Breast epithelium (tissue), 4 donors: ENCODE measurements at regions not wholly inside any gene's neighbourhood (a gene's known extent, or its start where the extent isn't known, plus 50 kb on each side); places are given as distances from the start of the nearest gene placed in this dataset.

Source experiments
- DNase-seq, 2 donors: peaks; one replicate each; pipeline ENCODE4 v3.0.0-alpha.2; 2019; ENCODE audit warnings: low spot score in 2 of 2
- H3K27ac ChIP-seq, 2 donors: fragments of 200-600 bp; sonication (generic) in 1 of 2; one replicate each; pipeline ENCODE4 v1.5.1; 2016 to 2019; ENCODE audit warnings: mild to moderate bottlenecking in 1 of 2
- H3K27me3 ChIP-seq, 2 donors: fragments of 200-600 bp; sonication (generic) in 1 of 2; one replicate each; pipeline versions ENCODE4 v1.5.1 to v1.6.0; 2017 to 2019; ENCODE audit warnings: control low read depth in 1 of 2, mild to moderate bottlenecking in 1 of 2
- H3K36me3 ChIP-seq: fragments of 200-600 bp; one replicate; pipeline ENCODE4 v1.5.1; 2019
- H3K4me1 ChIP-seq, 2 donors: fragments of 200-600 bp; sonication (generic); one replicate each; pipeline ENCODE4 v1.5.1; 2016 to 2019; ENCODE audit warnings: control low read depth in 1 of 2
- H3K4me3 ChIP-seq, 3 donors: fragments of 200-600 bp; sonication (generic); 1 replicate in 2 of 3; 2 replicates in 1 of 3; pipeline ENCODE4 v1.5.1; 2016 to 2019; ENCODE audit warnings: mild to moderate bottlenecking in 3 of 3, moderate library complexity in 2 of 3
- H3K9me3 ChIP-seq, 2 donors: fragments of 200-600 bp; sonication (generic) in 1 of 2; one replicate each; pipeline ENCODE4 v1.5.1; 2016 to 2019; ENCODE audit warnings: control low read depth in 1 of 2
- POLR2A ChIP-seq: fragments of 450-650 bp; IDR thresholded peaks from one replicate; pipeline ENCODE4 v1.6.1; 2016; ENCODE audit warnings: antibody characterized with exemption, mild to moderate bottlenecking, moderate library complexity
- POLR2AphosphoS5 ChIP-seq, 3 donors: sonication (generic); formaldehyde crosslinking; IDR thresholded peaks; one replicate each; pipeline ENCODE4 v1.6.1; 2017; ENCODE audit warnings: antibody characterized with exemption in 3 of 3
- intact Hi-C: fragments of 100-400 bp; cut with DNase I; formaldehyde crosslinking; loops from one replicate; pipeline ENCODE4 v1.15.1; 2023; ENCODE audit warnings: low total_unique reads
- TF ChIP-seq, protein P1 (sequence below), 3 donors: fragments of 450-650 bp; IDR thresholded peaks; one replicate each; pipeline ENCODE4 v1.5.1; 2016 to 2017; ENCODE audit warnings: antibody characterized with exemption in 3 of 3, mild to moderate bottlenecking in 3 of 3, moderate library complexity in 3 of 3

DNA sequence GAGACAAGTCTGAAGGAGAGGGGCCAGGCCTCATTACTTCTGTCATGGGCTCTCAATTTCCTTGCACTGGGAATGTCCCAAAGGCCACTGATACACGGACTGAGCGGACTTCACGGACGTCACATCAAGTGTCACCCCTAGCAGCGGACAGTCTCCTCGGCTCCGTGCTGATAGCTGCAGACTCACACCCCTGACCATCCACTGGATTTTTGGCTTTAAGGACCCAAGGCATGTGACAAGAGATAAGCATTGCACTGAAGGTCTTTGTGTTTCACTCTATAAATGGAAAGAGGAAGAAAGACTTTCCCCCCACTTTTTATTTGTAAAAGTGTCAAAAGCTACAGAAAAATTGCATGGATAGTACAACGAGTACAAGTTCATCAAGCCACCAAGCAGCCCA lies 200.4 kb upstream of the FGGY start:
- Histone ChIP-seq H3K27me3 (no peaks in the 10 kb centered on the region), H3K4me1 (no peaks in the 10 kb centered on the region), H3K4me3 (no peak overlapping the region), H3K27ac (no peak overlapping the region), H3K9me3 (no peaks in the 10 kb centered on the region), H3K36me3 (no peaks in the 10 kb centered on the region)
- TF ChIP-seq, protein P1, sequence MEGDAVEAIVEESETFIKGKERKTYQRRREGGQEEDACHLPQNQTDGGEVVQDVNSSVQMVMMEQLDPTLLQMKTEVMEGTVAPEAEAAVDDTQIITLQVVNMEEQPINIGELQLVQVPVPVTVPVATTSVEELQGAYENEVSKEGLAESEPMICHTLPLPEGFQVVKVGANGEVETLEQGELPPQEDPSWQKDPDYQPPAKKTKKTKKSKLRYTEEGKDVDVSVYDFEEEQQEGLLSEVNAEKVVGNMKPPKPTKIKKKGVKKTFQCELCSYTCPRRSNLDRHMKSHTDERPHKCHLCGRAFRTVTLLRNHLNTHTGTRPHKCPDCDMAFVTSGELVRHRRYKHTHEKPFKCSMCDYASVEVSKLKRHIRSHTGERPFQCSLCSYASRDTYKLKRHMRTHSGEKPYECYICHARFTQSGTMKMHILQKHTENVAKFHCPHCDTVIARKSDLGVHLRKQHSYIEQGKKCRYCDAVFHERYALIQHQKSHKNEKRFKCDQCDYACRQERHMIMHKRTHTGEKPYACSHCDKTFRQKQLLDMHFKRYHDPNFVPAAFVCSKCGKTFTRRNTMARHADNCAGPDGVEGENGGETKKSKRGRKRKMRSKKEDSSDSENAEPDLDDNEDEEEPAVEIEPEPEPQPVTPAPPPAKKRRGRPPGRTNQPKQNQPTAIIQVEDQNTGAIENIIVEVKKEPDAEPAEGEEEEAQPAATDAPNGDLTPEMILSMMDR (IDR thresholded peaks at IDR 0.05) = no peak
- TF ChIP-seq POLR2A (no peak), POLR2AphosphoS5 (IDR thresholded peaks at IDR 0.05) (no peak)
- no peak for DNase-seq
- intact Hi-C loops = no loop called here

DNA sequence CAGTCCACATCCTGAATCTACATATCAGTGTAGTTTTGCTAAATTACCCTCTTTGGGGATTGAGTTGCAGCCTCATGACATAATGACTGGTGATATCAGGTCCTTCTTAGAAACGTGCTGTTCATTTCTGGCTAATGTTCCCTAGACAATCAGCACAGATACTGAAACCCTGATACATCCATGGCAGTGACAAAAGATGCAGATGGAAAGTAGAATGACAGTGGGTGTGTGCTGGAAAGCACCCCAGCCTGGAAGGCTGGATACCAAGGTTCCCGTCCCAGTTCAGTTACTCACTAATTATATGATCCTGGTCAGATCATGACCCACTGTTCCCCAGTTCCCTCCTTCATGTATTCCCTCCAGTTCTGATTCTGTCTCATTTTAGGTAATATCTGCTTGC lies 198.2 kb upstream of the FGGY start:
- no peak for TF ChIP-seq POLR2AphosphoS5 (IDR thresholded peaks at IDR 0.05)
- no peaks in the 10 kb centered on the region for H3K4me1 ChIP-seq
- H3K36me3 ChIP-seq = no peaks in the 10 kb centered on the region
- DNase-seq = no peak
- H3K9me3 ChIP-seq = no peaks in the 10 kb centered on the region
- intact Hi-C loops = no loop called here
- no peak overlapping the region for H3K27ac ChIP-seq
- H3K4me3 ChIP-seq = no peak overlapping the region
- H3K27me3 ChIP-seq = no peaks in the 10 kb centered on the region

DNA sequence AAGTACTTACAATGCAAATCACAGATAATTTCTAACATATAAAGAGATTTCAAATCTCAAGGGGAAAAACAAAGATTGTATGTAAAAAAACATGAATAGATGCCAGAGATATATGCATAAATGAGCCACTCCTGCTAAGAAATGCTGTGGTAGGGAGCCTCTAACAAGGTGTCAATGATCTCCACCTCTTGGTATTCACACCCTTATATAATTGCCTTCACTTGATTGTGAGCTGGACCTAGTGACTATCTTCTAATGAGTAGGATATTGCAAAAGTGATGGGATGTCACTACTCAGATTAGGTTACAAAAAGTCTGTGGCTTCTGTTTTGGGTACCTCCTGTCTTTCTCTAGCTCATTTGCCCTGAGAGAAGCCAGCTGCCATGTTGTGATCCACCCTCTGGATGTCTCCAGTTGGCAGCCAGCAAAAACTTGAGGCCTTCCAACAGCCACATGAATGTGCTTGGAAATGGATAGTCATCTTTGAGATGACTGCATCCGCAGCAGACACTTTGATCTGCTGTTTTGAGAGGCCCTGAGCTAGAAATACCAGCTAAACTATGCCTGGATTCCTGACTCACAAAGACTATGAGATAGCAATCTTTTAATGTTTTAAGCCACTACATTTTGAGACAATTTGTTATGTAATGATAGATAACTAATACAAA lies 196.1 kb upstream of the FGGY start:
- intact Hi-C loops = no loop called here
- no peak overlapping the region for H3K4me3 ChIP-seq
- no peak overlapping the region for H3K27ac ChIP-seq
- no peaks in the 10 kb centered on the region for H3K36me3 ChIP-seq
- H3K27me3 ChIP-seq = no peaks in the 10 kb centered on the region
- H3K9me3 ChIP-seq = no peaks in the 10 kb centered on the region
- no peak for DNase-seq
- TF ChIP-seq, protein P1 (IDR thresholded peaks at IDR 0.05) = no peak
- TF ChIP-seq POLR2AphosphoS5 (IDR thresholded peaks at IDR 0.05) = no peak
- TF ChIP-seq POLR2A = no peak
- H3K4me1 ChIP-seq = no peaks in the 10 kb centered on the region

DNA sequence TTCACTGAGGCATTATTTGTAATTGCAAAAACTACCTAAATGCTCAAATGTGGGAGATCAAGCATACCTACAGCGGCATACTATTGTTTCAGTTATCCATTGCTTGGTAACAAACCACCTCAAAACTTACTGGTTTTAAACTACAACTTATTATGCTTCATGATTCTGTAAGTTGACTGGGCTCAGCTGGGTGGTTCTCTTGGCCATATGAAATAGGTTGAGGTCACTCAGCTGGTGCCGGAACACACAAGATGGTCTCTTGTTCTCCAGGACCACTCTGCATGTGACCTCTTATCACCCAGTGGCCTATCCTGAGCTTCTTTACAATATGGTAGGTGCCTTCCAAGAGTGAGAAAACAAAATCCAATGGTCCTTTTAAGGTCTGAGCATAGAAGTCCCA lies 195.4 kb upstream of the FGGY start:
- Histone ChIP-seq H3K36me3 (no peaks in the 10 kb centered on the region), H3K4me1 (no peaks in the 10 kb centered on the region), H3K27me3 (no peaks in the 10 kb centered on the region), H3K4me3 (no peak overlapping the region), H3K27ac (no peak overlapping the region), H3K9me3 (no peaks in the 10 kb centered on the region)
- TF ChIP-seq POLR2AphosphoS5 (IDR thresholded peaks at IDR 0.05) = no peak
- TF ChIP-seq POLR2A = no peak
- TF ChIP-seq, protein P1 (IDR thresholded peaks at IDR 0.05) = no peak
- no peak for DNase-seq
- intact Hi-C loops = no loop called here

DNA sequence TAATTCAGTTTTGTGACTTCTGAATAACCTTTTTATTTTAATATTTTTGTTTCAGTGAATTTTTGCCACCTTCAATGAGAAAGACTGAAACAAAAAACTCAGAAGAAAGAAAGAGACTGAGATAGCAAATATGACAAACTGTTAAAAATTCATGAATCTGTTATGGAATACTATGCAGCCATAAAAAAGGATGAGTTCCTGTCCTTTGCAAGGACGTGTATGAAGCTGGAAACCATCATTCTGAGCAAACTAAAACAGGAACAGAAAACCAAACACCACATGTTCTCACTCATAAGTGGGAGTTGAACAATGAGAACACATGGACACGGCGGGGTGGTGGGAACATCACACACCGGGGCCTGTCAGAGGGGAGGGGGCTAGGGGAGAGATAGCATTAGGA lies 193.4 kb upstream of the FGGY start:
- H3K4me3 ChIP-seq = no peak overlapping the region
- no peak for TF ChIP-seq POLR2AphosphoS5 (IDR thresholded peaks at IDR 0.05)
- no peak for DNase-seq
- H3K27me3 ChIP-seq = no peaks in the 10 kb centered on the region
- no peak overlapping the region for H3K27ac ChIP-seq
- H3K9me3 ChIP-seq = no peaks in the 10 kb centered on the region
- H3K36me3 ChIP-seq = no peaks in the 10 kb centered on the region
- no peaks in the 10 kb centered on the region for H3K4me1 ChIP-seq
- intact Hi-C loops = no loop called here

DNA sequence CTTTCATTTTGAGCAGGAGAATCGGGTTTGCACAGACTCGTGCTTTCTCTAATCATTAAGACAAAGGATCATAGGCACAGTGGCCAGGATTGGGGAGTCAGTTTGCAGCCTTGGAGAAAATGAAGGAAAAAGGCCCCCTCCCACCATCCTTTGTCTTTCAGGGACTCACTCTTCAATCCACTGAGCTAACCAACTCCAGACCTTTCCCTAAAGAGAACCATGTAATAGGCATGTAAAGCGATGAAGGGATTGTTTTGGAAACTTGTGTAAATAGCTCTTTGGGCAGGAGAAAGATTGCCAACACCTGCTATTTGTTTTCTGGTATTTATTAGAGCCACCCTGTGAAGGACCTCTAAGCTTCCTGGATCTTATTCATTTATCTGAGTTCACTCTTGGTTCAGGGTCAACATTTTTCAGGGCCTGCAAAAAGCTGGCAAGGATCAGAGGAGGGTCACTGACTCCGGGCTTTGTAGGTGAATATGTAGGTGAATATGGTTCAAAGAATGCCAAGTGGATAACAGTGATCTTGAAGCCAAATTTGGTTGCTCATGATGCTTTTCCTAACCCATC lies 192.6 kb upstream of the FGGY start:
- DNase-seq = no peak
- Histone ChIP-seq H3K36me3 (no peaks in the 10 kb centered on the region), H3K9me3 (no peaks in the 10 kb centered on the region), H3K27ac (no peak overlapping the region), H3K4me1 (no peaks in the 10 kb centered on the region), H3K27me3 (no peaks in the 10 kb centered on the region), H3K4me3 (no peak overlapping the region)
- TF ChIP-seq, protein P1 (IDR thresholded peaks at IDR 0.05) = no peak
- TF ChIP-seq POLR2A (no peak), POLR2AphosphoS5 (IDR thresholded peaks at IDR 0.05) (no peak)
- intact Hi-C loops = no loop called here
